ENCODE measurements at regions not wholly inside any gene's neighbourhood (a gene's known extent, or its start where the extent isn't known, plus 50 kb on each side); places are given as distances from the start of the nearest gene placed in this dataset.
"Not testable (repeated sequence)": the region's sequence is repeated elsewhere in the genome, so short reads cannot be mapped to it uniquely, and the experiment has no call there.

DNA sequence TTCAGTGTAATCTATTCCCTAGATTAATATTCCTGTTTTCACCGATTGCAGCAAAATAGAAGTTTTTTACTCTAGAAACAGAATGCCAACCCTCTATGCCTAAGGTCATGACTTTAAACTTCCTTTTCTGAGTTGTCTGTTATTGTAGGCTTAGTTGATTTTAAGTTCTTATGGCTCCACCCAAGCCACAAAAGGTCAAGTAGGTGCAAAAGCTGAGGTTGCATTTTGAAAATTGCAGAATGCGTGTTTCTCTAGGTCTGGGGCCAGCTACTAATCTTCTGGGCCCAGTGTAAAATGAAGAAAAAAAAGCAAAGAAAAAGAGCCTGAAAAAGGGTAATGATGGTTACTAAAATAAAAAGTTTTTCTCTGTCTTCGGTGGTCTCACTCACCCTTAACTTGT is 635.7 kb upstream of the FAM98A start:
- no peak for DNase-seq (ENCODE audit: low read depth in 2 of 2)

DNA sequence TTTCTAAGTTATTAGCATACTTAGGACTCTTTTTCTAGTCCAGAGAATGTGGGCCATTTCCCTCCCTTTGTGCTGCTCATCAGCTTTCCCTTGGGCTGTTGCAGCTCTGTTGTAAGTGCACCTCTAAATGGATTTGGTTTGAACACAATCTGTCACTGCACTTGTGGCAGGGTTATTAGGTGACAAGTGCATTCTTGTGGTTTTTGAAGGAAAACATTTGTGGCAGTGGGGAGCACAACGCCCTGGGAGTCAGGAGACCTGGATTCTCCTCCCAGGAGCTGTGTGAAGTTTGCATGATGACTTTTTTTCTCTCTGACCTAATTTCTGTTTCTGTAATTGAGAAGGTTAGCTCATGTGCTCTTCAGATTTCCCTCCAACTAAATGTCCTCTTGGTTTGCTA is 630.9 kb upstream of the FAM98A start:
- DNase-seq (ENCODE audit: low read depth in 2 of 2) = no peak

DNA sequence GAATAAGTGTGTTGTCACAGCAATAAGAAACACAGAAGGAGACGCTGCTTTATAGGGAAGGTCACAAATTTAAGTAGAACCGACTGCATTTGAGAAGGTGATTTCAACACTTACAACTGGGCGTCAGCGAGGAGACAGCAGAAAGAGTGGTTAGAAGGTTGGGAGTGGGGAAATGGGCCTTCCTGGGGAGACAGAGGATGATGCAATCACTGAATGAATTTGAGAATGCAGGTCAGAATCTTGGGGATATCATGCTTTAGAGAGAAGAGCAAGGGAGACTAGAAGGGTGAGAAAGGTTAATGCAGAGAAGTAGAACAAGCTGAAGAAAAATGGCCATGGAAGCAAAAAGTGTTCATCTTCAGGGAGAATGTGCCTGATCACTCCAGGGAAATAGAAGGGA is 616.1 kb upstream of the FAM98A start:
- no peak for DNase-seq (ENCODE audit: low read depth in 2 of 2)

DNA sequence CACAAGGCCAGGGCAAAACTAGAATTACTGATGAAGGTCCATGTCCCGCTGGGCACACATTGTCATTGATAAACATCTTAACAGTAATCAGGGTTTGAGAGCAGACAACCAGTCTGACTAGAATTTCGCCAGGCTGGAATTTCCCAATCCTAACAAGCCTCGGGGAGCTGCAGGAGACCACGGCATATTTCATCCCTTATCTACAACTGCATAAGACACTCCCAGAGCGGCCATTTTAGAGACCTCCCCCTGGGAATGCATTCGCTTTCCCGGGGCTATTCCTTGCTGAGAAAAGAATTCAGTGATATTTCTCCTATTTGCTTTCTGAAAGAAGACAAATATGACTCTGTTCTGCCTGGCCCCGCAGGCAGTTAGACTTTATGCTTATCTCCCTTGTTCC is 611.3 kb upstream of the FAM98A start:
- not testable (repeated sequence) for DNase-seq (ENCODE audit: low read depth in 2 of 2)

DNA sequence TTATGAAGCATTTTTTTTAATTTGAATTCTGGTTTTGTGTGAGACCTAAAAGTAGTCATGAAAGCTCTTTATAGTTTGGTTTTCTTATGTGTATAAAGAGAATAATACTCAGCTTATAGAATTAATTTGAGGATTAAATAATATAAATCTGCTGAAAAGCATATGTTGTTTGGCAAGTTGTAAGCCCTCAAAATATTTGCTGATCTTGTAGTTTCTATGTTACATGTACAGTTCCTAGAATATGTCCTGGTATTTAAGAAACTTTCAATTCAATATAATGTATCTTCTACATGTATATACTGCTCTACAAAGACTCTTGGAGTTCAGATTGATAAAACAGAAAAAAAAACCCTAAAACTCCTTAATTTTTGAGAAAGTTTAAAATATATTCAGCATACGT is 605.5 kb upstream of the FAM98A start:
- DNase-seq (ENCODE audit: low read depth in 2 of 2) = no peak

DNA sequence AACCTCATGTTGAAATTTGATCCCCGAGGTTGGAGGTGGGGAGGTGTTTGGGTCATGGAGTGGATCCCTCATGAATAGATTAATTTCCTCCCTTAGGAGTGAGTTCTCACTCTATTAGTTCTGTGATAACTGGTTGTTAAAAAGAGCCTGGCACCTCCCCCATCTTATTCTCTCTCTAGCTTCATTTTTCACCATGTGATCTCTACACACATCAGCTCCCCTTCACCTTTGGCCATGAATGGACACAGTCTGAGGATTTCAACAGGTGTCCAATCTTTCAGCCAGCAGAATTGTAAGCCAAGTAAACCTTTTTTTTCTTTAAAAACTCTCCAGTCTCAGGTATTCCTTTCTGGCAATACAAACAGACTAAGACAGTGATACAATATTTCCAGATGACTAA is 602.0 kb upstream of the FAM98A start:
- no peak for DNase-seq (ENCODE audit: low read depth in 2 of 2)

DNA sequence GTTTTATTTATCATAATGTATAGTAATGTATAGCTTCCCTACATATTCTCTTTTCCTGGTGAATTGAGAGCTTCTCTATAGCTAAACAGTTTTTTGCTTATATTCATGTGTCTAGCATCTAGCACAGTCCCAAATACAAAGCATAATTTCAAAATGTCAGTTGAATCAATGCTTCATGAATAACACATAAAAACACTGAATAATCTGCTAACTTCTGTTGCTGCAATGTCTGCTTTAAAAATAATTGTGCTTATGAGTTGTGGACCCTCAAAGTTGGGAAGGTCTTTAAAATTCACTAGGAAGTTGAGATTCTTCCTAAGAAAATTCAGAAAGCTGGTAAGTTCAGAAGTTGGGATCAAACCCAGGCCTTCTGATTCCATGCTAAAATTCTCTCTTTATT is 600.9 kb upstream of the FAM98A start:
- DNase-seq (ENCODE audit: low read depth in 2 of 2) = no peak

DNA sequence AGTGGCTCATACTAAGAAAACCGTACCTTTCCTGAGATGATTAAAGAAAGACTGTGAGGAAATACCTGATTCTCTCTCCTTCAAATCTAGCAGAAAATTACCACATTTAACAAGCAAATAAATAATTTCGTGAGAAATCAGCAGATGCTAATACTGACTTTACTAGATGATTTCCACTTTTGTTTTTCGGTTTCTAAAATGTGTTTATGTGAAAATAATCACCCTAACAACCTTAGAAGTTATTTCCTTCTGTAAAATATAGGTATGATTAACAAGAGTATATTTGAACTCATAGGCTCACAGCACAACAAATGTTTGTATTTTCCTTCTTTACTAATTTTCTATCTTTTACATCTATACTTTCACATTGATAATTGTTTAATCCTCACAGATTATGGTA is 594.1 kb upstream of the FAM98A start:
- no peak for DNase-seq (ENCODE audit: low read depth in 2 of 2)

DNA sequence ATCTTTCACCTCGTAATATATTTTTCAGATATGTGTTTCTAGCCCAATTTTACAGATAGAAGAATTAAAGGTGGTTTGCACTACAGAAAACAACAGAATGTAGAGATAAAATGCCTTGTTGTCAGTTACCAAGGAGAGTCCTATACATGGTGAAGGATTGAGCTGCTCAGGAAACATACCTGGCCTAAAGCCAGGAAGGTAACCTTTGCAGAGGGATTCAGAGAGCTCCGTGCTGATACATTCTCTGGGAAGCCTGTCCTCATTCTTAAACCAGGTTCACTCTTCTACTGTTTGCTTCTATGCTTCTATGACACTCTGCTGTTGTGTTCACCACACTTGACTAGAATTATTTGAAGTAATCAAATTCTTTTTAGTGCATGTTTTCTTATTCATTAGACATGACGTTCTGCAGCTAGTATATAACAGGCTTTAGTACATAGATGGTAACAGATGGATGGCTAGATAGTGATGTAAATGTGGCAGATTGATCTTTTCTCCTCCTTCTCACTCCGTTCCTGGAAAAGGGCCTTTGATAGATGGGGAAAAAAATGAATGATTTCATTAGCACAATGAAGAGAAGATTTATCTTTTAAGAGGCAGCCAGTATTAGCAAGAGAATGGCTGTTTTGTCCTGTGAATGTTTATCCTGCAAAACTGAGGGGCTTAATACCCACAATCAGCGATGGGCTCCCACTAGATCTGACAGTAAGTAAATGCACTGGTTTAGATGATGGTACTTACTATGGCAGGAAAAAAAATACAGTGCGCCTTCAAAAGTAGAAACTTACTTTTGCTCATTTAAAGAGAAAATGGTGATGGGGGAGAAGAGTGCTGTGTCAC is 589.6 kb upstream of the FAM98A start:
- no peak for DNase-seq (ENCODE audit: low read depth in 2 of 2)

DNA sequence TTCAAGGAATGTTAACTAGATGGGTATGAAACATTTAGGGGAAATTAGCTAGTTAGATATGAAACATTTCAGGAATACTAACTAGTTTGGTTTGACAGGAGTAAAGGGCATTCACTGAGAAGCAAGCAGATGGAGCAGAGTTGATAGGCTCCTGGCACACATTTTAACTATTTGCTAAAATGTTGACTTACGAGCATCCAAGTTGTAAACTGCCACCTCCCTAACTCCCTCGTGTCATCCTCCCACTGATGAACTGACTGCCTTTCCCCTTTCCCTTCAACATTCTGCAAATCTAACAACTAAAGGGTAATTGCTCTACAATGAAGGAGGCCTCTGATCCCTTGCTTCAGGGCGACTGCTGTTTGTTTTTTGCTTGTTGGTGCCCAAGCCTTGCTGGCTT is 580.4 kb upstream of the FAM98A start:
- DNase-seq (ENCODE audit: low read depth in 2 of 2) = no peak

DNA sequence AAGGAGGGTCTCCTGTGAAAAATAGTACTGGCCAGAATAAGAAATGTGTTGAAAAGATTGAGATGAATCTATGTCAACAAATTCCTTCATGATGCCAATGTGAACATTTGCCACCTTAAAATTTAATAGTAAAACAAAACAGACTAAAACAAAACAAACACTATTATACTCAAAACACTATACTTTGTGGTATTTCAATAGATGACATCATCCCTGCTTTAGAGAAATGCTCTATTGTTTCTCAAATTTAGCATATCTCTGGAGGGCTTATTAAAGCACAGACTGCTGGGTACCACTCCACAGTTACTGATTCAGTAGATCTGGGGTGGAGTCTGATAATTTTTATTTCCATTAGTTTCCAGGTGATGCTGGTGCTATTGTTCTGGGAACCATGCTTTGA is 579.4 kb upstream of the FAM98A start:
- DNase-seq (ENCODE audit: low read depth in 2 of 2) = no peak

DNA sequence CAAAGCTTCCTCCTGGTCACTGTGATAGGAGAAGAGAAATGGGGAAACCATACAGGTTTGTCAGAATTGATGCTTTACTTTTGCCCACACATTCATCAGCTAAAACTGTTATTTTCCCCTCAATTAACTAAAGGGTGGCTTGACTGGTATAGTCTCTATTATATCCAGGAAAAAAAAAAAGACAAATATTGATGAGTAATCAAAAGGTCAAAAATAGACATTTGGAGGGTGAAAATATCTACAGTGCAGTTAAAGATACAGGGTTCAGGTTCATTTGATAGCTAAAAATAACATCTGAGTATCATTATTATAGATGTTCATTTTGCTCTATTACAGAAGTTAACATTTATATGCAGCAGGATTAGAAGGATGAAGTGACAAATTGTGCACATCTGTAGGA is 577.6 kb upstream of the FAM98A start:
- DNase-seq (ENCODE audit: low read depth in 2 of 2) = no peak

DNA sequence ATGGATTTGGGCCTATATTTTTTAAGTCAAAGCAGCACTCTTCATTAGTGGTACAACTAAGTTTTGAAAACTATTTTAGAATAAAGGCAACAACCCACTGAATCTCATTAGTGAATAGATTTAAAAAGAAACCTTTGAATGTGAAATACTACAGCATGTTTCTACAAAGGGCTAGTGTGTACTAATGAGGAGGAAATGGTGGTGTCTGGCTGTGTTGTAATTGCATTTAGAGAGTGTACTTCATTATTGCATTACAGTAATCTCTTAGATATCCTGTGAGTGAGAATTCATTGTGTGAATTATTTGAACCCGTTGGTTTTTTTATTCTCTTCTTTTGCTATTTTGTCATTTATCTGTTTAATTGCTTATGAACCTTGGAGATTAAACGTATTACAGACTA is 575.4 kb upstream of the FAM98A start:
- DNase-seq (ENCODE audit: low read depth in 2 of 2) = no peak

DNA sequence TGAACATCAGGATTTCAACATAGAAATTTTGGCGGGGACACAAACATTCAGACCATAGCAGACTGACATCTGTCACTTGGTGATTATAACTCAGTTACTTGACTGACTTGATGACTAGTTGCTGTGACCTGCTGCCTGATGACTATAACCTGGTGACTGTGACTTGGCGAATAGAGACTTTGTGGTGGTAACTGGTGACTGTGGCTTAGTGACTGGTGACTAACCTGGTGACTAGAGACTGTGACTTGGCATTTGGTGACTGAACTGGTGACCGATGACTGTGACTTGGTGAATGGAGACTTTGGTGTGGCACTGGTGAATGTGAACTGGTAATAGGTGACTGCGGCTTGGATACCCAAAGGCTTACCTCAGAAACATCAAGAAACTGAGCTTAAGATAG is 563.1 kb upstream of the FAM98A start:
- DNase-seq (ENCODE audit: low read depth in 2 of 2) = no peak

DNA sequence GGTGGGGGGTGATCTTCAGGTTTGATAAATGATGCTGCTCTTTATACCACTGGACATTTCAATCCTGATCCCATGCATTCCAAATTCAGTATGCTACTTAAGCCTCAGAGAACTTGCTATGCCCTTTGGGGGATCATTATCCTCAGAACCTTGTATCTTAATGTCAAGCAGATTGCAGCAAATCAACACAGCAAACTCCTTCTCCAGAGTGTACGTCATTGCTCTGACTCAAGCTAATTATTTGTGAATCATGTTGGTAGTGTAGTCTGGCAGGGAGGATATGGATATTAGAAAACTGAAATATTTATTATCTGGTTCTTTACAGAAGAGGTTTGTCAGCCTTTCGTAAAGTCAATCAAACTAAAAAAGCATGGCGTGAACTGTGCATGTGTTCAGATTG is 562.5 kb upstream of the FAM98A start:
- no peak for DNase-seq (ENCODE audit: low read depth in 2 of 2)

DNA sequence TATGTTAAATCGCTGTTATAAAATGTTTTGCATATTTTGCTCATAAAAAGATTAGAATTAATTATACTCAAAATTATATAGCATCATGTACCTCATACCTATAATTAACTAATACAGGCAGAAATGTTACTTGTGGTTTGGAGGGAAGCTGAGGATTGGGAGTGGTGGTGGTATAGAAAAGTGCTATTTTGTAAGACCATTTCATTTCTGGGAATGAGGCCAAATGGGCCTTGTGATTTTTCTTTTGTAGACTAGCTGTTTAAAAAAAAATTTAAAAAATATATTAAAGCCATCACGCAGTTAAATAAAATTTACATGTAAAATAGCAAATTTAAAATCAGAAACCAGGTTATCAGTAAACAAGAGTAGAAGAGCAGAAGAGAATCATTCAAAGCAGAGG is 560.8 kb upstream of the FAM98A start:
- DNase-seq (ENCODE audit: low read depth in 2 of 2) = no peak

DNA sequence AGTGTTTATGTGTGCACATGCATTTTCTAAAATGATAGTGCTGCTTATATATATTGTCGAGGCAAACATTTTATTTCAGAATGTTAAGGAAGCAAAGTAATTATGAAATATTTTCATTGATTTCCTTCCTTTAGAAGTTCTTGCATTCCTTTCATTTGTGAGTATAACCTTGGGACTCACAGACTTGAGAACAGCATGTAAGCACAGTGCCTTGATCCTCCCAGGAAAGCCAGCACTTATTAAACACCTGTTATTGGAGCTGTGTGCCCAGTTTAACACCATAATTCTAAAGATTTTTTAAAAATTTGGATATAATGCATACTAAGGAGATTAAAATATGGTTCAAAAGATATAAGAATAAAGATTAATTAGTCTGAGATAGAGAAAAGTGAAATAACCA is 554.4 kb upstream of the FAM98A start:
- DNase-seq (ENCODE audit: low read depth in 2 of 2) = no peak

DNA sequence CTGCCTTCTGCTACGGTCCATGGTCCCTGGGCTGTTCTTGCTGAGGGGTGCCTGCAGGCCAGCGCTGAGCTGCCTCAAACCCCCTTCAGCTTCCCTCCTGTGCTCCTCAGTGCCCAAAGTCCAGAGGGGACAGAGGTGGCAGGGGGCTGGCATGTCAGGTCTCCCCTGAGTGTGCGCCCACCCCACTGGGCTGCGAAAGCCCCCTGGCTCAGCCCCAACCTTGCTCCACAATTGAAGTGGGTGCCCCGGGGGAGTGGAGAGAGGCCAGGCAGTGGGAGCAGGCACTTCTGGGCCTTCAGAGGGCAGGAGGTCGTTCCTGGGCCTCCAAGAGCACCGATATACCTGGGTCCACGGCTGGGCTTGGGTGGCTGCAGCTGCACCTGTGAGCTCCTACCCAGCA is 548.7 kb upstream of the FAM98A start:
- DNase-seq (ENCODE audit: low read depth in 2 of 2) = no peak

DNA sequence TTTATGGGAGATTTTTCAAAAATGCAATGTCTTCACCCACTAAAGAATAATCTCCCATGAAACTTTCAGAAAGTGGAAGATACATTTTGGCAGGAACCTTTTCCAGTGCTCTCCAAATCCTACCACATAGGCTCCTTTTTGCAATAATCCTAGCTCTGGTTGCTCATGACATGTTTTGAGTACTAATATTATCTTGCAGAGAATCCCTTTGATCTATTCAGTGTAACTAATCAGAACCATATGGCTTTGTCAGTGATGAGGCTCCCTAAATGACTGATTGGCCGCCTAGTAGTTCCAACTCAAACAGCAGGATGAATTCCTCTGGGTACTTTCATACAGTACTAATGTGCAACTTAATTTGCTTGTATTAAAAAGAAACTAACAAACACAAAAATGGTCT is 544.0 kb upstream of the FAM98A start:
- DNase-seq (ENCODE audit: low read depth in 2 of 2) = no peak

DNA sequence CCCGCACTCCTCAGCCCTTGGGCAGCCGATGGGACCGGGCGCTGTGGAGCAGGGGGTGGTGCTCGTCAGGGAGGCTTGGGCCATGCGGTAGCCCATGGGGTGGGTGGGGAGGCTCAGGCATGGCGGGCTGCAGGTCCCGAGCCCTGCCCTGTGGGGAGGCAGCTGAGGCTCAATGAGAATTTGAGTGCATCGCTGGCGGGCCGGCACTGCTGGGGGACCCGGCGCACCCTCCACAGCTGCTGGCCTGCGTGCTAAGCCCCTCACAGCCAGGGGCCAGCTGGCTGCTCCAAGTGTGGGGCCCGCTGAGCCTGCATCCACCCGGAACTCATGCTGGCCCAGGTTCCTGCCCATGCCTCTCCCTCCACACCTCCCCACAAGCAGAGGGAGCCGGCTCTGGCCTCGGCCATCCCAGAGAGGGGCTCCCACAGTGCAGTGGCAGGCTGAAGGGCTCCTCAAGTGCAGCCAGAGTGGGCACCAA is 543.5 kb upstream of the FAM98A start:
- DNase-seq (ENCODE audit: low read depth in 2 of 2) = not testable (repeated sequence)

DNA sequence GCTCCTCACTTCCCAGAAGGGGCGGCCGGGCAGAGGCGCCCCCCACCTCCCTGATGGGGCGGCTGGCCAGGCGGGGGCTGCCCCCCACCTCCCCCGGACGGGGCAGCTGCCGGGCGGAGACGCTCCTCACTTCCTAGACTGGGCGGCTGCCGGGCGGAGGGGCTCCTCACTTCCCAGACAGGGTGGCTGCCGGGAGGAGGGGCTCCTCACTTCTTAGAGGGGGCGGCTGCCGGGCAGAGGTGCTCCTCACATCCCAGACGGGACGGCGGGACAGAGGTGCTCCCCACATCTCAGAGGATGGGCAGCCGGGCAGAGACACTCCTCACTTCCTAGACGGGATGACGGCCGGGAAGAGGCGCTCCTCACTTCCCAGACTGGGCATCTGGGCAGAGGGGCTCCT is 534.0 kb upstream of the FAM98A start:
- not testable (repeated sequence) for DNase-seq (ENCODE audit: low read depth in 2 of 2)

DNA sequence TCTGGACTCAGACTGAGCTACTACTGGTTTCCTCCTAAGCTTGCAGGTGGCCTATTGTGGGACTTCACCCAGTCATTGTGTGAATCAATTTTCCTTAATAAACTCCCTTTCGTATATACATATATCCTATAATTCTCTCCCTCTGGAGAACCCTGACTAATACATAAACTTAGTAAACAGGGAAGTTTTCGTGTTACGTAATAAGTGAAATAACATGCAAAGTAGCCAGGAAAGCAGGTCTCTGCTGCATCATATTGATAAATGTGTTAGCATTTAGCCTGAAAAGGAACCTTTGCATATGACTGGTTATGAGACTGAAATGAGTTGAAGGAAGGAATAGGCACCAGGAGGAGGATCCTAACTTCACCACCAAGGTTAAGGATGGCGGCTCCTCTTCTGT is 527.2 kb upstream of the FAM98A start:
- DNase-seq (ENCODE audit: low read depth in 2 of 2) = no peak

DNA sequence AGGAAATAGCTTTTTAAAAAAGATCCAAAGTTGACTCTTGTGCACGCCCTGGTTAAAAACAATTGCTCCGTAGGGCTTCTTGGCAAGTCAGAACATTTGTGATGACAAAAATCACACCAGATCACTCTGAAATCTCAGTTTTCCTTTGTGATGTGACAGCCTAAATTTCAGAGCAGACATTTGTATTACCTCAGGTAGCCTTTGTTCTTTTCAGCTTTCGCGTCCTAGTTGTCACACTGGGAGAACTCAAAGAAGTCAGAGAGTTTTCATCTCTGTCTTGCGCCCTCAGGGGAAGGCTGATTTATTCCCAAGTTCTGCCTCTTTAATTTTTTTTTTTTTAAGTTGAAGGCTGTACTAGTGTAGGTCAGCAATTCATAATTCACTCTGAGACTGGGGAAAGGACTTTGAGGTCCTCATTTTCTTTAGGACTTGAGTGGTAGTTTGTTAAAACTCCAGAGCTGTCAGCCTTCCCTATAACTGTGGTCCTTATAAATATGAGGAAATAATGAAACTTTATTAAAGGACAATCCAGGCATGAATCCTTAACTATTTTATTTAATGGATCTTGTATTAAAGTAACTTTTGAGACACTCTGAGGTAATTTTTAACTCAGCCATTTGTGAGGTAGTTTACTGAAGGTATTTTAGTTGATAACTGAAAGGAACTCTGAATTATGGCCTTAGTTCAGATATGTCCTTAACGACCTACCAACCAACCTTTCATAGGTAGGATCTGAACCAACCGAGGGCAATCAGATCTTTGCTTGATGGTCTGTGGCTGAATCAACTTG is 525.1 kb upstream of the FAM98A start:
- no peak for DNase-seq (ENCODE audit: low read depth in 2 of 2)

Data from lung microvascular endothelial cell (primary cell).